ENCODE measurements at regions not wholly inside any gene's neighbourhood (a gene's known extent, or its start where the extent isn't known, plus 50 kb on each side); places are given as distances from the start of the nearest gene placed in this dataset.

DNA sequence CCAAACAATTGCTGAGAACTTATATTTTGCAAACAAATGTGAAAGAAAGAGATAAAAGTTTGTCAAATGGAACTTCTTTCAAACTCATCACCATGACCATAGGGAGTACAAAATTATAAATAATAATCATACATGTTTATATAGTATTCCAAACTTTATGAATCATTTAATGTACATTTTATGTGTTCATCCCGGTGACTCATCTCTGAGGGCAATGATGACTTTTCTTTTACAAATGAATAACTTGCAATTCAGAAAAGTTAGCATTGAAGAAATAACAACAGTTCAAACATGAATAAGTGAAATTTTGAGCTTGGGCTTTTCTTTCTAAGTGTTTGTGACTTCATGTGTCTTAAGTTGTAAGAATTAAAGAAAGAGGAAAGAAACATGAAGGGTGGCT, 66.3 kb upstream of the CDH8 start:
- TF ChIP-seq, protein P1, sequence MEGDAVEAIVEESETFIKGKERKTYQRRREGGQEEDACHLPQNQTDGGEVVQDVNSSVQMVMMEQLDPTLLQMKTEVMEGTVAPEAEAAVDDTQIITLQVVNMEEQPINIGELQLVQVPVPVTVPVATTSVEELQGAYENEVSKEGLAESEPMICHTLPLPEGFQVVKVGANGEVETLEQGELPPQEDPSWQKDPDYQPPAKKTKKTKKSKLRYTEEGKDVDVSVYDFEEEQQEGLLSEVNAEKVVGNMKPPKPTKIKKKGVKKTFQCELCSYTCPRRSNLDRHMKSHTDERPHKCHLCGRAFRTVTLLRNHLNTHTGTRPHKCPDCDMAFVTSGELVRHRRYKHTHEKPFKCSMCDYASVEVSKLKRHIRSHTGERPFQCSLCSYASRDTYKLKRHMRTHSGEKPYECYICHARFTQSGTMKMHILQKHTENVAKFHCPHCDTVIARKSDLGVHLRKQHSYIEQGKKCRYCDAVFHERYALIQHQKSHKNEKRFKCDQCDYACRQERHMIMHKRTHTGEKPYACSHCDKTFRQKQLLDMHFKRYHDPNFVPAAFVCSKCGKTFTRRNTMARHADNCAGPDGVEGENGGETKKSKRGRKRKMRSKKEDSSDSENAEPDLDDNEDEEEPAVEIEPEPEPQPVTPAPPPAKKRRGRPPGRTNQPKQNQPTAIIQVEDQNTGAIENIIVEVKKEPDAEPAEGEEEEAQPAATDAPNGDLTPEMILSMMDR (IDR thresholded peaks at IDR 0.05; ENCODE audit: low read depth, low read length, poor library complexity, severe bottlenecking): no peak
- TF ChIP-seq EZH2phosphoT487 (IDR thresholded peaks at IDR 0.05; ENCODE audit: borderline replicate concordance, low read length): no peak

All from DOHH2 (cell line).